ENCODE measurements at regions not wholly inside any gene's neighbourhood (a gene's known extent, or its start where the extent isn't known, plus 50 kb on each side); places are given as distances from the start of the nearest gene placed in this dataset.
"Not testable (repeated sequence)": the region's sequence is repeated elsewhere in the genome, so short reads cannot be mapped to it uniquely, and the experiment has no call there.

- no peak for DNase-seq
- Histone ChIP-seq H3K27me3 (ENCODE audit: control insufficient read depth in 1 of 2, insufficient read depth in 2 of 2, low read length in 1 of 2) (no peaks in the 10 kb centered on the region), H3K27ac (ENCODE audit: low read depth in 1 of 2, low read length in 2 of 2) (no peak overlapping the region), H3K4me1 (ENCODE audit: control insufficient read depth in 1 of 2, insufficient read depth in 2 of 2, low read length in 2 of 2) (no peaks in the 10 kb centered on the region), H3K36me3 (ENCODE audit: control insufficient read depth in 1 of 2, insufficient read depth in 2 of 2, low read length in 1 of 2) (no peaks in the 10 kb centered on the region), H3K9me3 (ENCODE audit: control insufficient read depth, low read length) (no peaks in the 10 kb centered on the region), H3K4me3 (ENCODE audit: low read length in 2 of 2) (no peak overlapping the region)
- ATAC-seq (ENCODE audit: low FRiP score), result no peak
- WGBS, 2 donors, result 65 to 70% methylated on average over 1 of the region's 1 CpG
- intact Hi-C loops (cut with DNase I), result no loop called here
Observed at GRCh38 chr2:58708565-58708964, 467.4 kb upstream of the FANCL start.

GRCh38 chr2:58702302-58702885 lies 461.3 kb upstream of the FANCL start:
- Histone ChIP-seq H3K27me3 (ENCODE audit: control insufficient read depth in 1 of 2, insufficient read depth in 2 of 2, low read length in 1 of 2) (no peaks in the 10 kb centered on the region), H3K27ac (ENCODE audit: low read depth in 1 of 2, low read length in 2 of 2) (no peak overlapping the region), H3K4me3 (ENCODE audit: low read length in 2 of 2) (no peak overlapping the region), H3K9me3 (ENCODE audit: control insufficient read depth, low read length) (no peaks in the 10 kb centered on the region), H3K4me1 (ENCODE audit: control insufficient read depth in 1 of 2, insufficient read depth in 2 of 2, low read length in 2 of 2) (no peaks in the 10 kb centered on the region), H3K36me3 (ENCODE audit: control insufficient read depth in 1 of 2, insufficient read depth in 2 of 2, low read length in 1 of 2) (no peaks in the 10 kb centered on the region)
- intact Hi-C loops (cut with DNase I), result no loop called here
- no peak for DNase-seq
- no peak for ATAC-seq (ENCODE audit: low FRiP score)
- WGBS, 2 donors, result 38 to 39% methylated on average over 2 of the region's 2 CpGs

DNA sequence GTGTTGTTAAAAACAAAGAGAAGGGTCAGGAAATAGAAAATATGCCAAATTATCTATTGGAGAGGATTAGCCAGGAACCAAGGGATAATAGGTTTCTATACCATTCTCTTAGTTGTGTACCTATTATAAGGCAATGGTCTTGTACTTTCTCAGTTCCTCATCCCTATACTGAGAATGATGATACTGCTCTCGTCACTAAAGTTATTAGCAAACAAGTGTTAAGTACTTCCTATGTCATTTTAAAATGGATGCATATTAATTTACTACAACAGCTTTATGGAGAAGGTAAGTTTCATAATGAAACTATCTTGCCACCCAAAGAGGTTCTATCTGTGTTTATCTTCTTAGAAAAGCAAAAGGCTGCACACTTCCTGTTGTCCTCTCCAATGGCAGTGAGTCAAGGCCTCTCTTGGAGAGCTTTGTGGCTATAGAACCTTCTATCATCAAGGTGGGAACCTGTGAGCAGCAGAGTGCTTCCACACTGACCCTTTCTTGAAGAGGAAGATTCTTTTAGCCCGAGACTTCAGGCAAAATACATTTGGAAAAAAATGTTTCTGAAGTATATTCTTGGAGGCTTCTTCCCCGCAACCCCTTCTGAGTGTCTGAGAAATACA lies 460.7 kb upstream of the FANCL start:
- no peaks in the 10 kb centered on the region for H3K9me3 ChIP-seq (ENCODE audit: control insufficient read depth, low read length)
- 69 to 77% methylated on average over 3 of the region's 3 CpGs for WGBS, 2 donors
- H3K4me1 ChIP-seq (ENCODE audit: control insufficient read depth in 1 of 2, insufficient read depth in 2 of 2, low read length in 2 of 2), result no peaks in the 10 kb centered on the region
- H3K36me3 ChIP-seq (ENCODE audit: control insufficient read depth in 1 of 2, insufficient read depth in 2 of 2, low read length in 1 of 2), result no peaks in the 10 kb centered on the region
- no peak overlapping the region for H3K27ac ChIP-seq (ENCODE audit: low read depth in 1 of 2, low read length in 2 of 2)
- intact Hi-C loops (cut with DNase I), result no loop called here
- H3K4me3 ChIP-seq (ENCODE audit: low read length in 2 of 2), result no peak overlapping the region
- DNase-seq (no peak), ATAC-seq (ENCODE audit: low FRiP score) (no peak)
- H3K27me3 ChIP-seq (ENCODE audit: control insufficient read depth in 1 of 2, insufficient read depth in 2 of 2, low read length in 1 of 2), result no peaks in the 10 kb centered on the region

- no peak for DNase-seq
- WGBS, 2 donors, result 28 to 42% methylated on average over 1 of the region's 1 CpG
- no peak overlapping the region for H3K4me3 ChIP-seq (ENCODE audit: low read length in 2 of 2)
- ATAC-seq (ENCODE audit: low FRiP score), result no peak
- H3K4me1 ChIP-seq (ENCODE audit: control insufficient read depth in 1 of 2, insufficient read depth in 2 of 2, low read length in 2 of 2), result no peaks in the 10 kb centered on the region
- H3K27me3 ChIP-seq (ENCODE audit: control insufficient read depth in 1 of 2, insufficient read depth in 2 of 2, low read length in 1 of 2), result no peaks in the 10 kb centered on the region
- H3K9me3 ChIP-seq (ENCODE audit: control insufficient read depth, low read length), result no peaks in the 10 kb centered on the region
- no peak overlapping the region for H3K27ac ChIP-seq (ENCODE audit: low read depth in 1 of 2, low read length in 2 of 2)
- no peaks in the 10 kb centered on the region for H3K36me3 ChIP-seq (ENCODE audit: control insufficient read depth in 1 of 2, insufficient read depth in 2 of 2, low read length in 1 of 2)
- intact Hi-C loops (cut with DNase I), result no loop called here
Observed at GRCh38 chr2:58700591-58700990, 459.5 kb upstream of the FANCL start.

DNA sequence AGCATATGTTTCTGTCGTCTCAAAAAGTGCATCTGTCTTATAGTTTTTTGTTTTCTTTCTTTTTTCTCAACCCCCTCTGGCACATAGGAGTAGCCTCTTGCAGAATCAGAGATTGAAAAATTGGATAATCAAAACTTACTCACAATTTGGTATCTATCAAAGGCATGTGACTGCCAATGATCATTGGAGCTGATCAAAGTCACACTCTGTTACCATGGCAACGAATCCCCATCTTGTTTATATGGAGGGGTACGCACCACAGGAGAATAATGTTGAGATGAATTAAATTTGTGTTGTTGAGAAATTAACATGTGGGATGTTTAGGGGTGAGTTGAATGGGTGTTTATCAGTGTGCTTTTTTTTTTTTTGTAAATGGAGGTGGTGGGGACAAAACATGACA lies 458.3 kb upstream of the FANCL start:
- ATAC-seq (ENCODE audit: low FRiP score) (no peak), DNase-seq (no peak)
- no peaks in the 10 kb centered on the region for H3K27me3 ChIP-seq (ENCODE audit: control insufficient read depth in 1 of 2, insufficient read depth in 2 of 2, low read length in 1 of 2)
- H3K4me1 ChIP-seq (ENCODE audit: control insufficient read depth in 1 of 2, insufficient read depth in 2 of 2, low read length in 2 of 2), result no peaks in the 10 kb centered on the region
- H3K27ac ChIP-seq (ENCODE audit: low read depth in 1 of 2, low read length in 2 of 2), result no peak overlapping the region
- no peaks in the 10 kb centered on the region for H3K9me3 ChIP-seq (ENCODE audit: control insufficient read depth, low read length)
- intact Hi-C loops (cut with DNase I), result no loop called here
- WGBS, 2 donors, result 68 to 72% methylated on average over 3 of the region's 3 CpGs
- no peak overlapping the region for H3K4me3 ChIP-seq (ENCODE audit: low read length in 2 of 2)
- H3K36me3 ChIP-seq (ENCODE audit: control insufficient read depth in 1 of 2, insufficient read depth in 2 of 2, low read length in 1 of 2), result no peaks in the 10 kb centered on the region

GRCh38 chr2:58698620-58699019 lies 457.5 kb upstream of the FANCL start:
- H3K9me3 ChIP-seq (ENCODE audit: control insufficient read depth, low read length), result no peaks in the 10 kb centered on the region

GRCh38 chr2:58694114-58694513 lies 453.0 kb upstream of the FANCL start:
- intact Hi-C loops (cut with DNase I); ATAC-seq (ENCODE audit: low FRiP score); DNase-seq; H3K27me3 ChIP-seq (ENCODE audit: control insufficient read depth in 1 of 2, insufficient read depth in 2 of 2, low read length in 1 of 2); H3K4me1 ChIP-seq (ENCODE audit: control insufficient read depth in 1 of 2, insufficient read depth in 2 of 2, low read length in 2 of 2); H3K4me3 ChIP-seq (ENCODE audit: low read length in 2 of 2); H3K36me3 ChIP-seq (ENCODE audit: control insufficient read depth in 1 of 2, insufficient read depth in 2 of 2, low read length in 1 of 2); H3K9me3 ChIP-seq (ENCODE audit: control insufficient read depth, low read length); H3K27ac ChIP-seq (ENCODE audit: low read depth in 1 of 2, low read length in 2 of 2): not testable (repeated sequence)
- WGBS, 2 donors, result 75 to 88% methylated on average over 2 of the region's 2 CpGs

More at GRCh38 chr2:58698620-58699019, 457.5 kb upstream of the FANCL start:
- Histone ChIP-seq H3K27me3 (ENCODE audit: control insufficient read depth in 1 of 2, insufficient read depth in 2 of 2, low read length in 1 of 2) (no peaks in the 10 kb centered on the region), H3K27ac (ENCODE audit: low read depth in 1 of 2, low read length in 2 of 2) (no peak overlapping the region), H3K4me3 (ENCODE audit: low read length in 2 of 2) (no peak overlapping the region), H3K36me3 (ENCODE audit: control insufficient read depth in 1 of 2, insufficient read depth in 2 of 2, low read length in 1 of 2) (no peaks in the 10 kb centered on the region), H3K4me1 (ENCODE audit: control insufficient read depth in 1 of 2, insufficient read depth in 2 of 2, low read length in 2 of 2) (no peaks in the 10 kb centered on the region)
- ATAC-seq (ENCODE audit: low FRiP score) (no peak), DNase-seq (no peak)
- intact Hi-C loops (cut with DNase I), result no loop called here
- WGBS, 2 donors, result 68 to 76% methylated on average over 4 of the region's 4 CpGs

DNA sequence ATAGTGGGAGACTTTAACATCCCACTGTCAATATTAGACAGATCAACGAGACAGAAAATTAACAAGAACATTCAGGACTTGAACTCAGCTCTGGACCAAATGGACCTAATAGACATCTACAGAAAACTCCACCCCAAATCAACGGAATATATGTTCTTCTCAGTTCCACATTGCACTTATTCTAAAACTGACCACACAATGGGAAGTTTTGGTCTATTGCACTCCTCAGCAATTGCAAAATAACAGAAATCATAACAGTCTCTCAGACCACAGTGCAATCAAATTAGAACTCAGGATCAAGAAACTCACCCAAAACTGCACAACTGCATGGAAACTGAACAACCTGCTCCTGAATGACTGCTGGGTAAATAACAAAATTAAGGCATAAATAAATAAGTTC lies 449.9 kb upstream of the FANCL start:
- intact Hi-C loops (cut with DNase I); H3K4me3 ChIP-seq (ENCODE audit: low read length in 2 of 2); DNase-seq; H3K4me1 ChIP-seq (ENCODE audit: control insufficient read depth in 1 of 2, insufficient read depth in 2 of 2, low read length in 2 of 2); H3K36me3 ChIP-seq (ENCODE audit: control insufficient read depth in 1 of 2, insufficient read depth in 2 of 2, low read length in 1 of 2); H3K27me3 ChIP-seq (ENCODE audit: control insufficient read depth in 1 of 2, insufficient read depth in 2 of 2, low read length in 1 of 2); ATAC-seq (ENCODE audit: low FRiP score); H3K9me3 ChIP-seq (ENCODE audit: control insufficient read depth, low read length); H3K27ac ChIP-seq (ENCODE audit: low read depth in 1 of 2, low read length in 2 of 2): not testable (repeated sequence)
- 57 to 85% methylated on average over 2 of the region's 2 CpGs for WGBS, 2 donors

DNA sequence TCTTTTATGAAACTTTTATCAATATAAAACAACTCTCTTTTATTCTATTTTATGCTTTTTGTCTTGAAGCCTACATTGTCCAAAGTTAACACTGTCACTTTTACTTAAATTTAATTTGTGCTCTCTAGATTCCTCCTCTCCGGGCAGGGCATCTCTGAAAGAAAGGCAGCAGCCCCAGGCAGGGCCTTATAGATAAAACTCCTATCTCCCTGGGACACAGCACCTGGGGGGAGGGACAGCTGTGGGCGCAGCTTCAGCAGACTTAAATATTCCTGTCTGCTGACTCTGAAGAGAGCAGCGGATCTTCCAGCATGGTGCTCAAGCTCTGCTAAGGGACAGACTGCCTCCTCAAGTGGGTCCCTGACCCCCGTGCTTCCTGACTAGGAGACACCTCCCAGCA lies 447.7 kb upstream of the FANCL start:
- DNase-seq (peak in 1 of 2 donors; percentile 48), ATAC-seq (ENCODE audit: low FRiP score) (no peak)
- Histone ChIP-seq H3K4me3 (ENCODE audit: low read length in 2 of 2) (no peak overlapping the region), H3K9me3 (ENCODE audit: control insufficient read depth, low read length) (peaks cover 1% of the 10 kb centered on the region), H3K36me3 (ENCODE audit: control insufficient read depth in 1 of 2, insufficient read depth in 2 of 2, low read length in 1 of 2) (no peaks in the 10 kb centered on the region), H3K27me3 (ENCODE audit: control insufficient read depth in 1 of 2, insufficient read depth in 2 of 2, low read length in 1 of 2) (no peaks in the 10 kb centered on the region), H3K27ac (ENCODE audit: low read depth in 1 of 2, low read length in 2 of 2) (no peak overlapping the region), H3K4me1 (ENCODE audit: control insufficient read depth in 1 of 2, insufficient read depth in 2 of 2, low read length in 2 of 2) (no peaks in the 10 kb centered on the region)
- 72 to 78% methylated on average over 4 of the region's 4 CpGs for WGBS, 2 donors
- intact Hi-C loops (cut with DNase I), result no loop called here
